IMR-90 (cell line): ENCODE measurements at regions not wholly inside any gene's neighbourhood (a gene's known extent, or its start where the extent isn't known, plus 50 kb on each side); places are given as distances from the start of the nearest gene placed in this dataset.
A peak's percentile ranks its signal among the peaks of the same experiment; 100 is the strongest.
"Not testable (repeated sequence)": the region's sequence is repeated elsewhere in the genome, so short reads cannot be mapped to it uniquely, and the experiment has no call there.

ENCODE experiments used
- ATAC-seq: fragments of 200-7000 bp; cut with Tn5 transposase; 2 replicates; pipeline ENCODE4 v1.9.1; 2020; ENCODE audit warnings: low read depth, mild to moderate bottlenecking, moderate library complexity
- BruUV-seq: library from RNA; stranded (reverse); fragments of 400-500 nt; replicated peaks from 2 replicates; lab custom pipeline; 2021; lab: Mats Ljungman, UMichigan
- CTCF ChIA-PET: fragments of 300-600 bp; formaldehyde crosslinking; extraction: SDS; loops from one replicate; lab custom pipeline; 2021; ENCODE audit warnings: antibody characterized with exemption; lab: Yijun Ruan, JAX
- POLR2A ChIA-PET: fragments of 300-600 bp; sonication (Branson Sonifier 250); formaldehyde crosslinking; loops from one replicate; lab custom pipeline; 2022; ENCODE audit warnings: antibody characterized with exemption; ENCODE audit not compliant: unreplicated experiment; lab: Charles Lee
- DNase-seq: peaks from one replicate; pipeline ENCODE4 v3.0.0; 2013
- H2AFZ ChIP-seq: replicated peaks from 2 replicates; pipeline ENCODE3; 2013; ENCODE audit warnings: low read length, mild to moderate bottlenecking; ENCODE audit not compliant: poor library complexity
- H2AK5ac ChIP-seq: 2 replicates; pipeline ENCODE4 v1.6.1; 2013; ENCODE audit warnings: low read depth, low read length, inconsistent platforms
- H2AK9ac ChIP-seq: replicated peaks from 2 replicates; pipeline ENCODE3; 2013; ENCODE audit warnings: mild to moderate bottlenecking, low read depth, low read length, moderate library complexity; ENCODE audit not compliant: poor library complexity
- H2BK120ac ChIP-seq: 2 replicates; pipeline ENCODE4 v1.6.1; 2013; ENCODE audit warnings: low read depth, low read length, inconsistent platforms
- H2BK15ac ChIP-seq: 3 replicates; pipeline ENCODE4 v1.6.1; 2013; ENCODE audit warnings: low read depth, low read length, inconsistent platforms
- H2BK20ac ChIP-seq: 2 replicates; pipeline ENCODE4 v1.6.1; 2013; ENCODE audit warnings: low read depth, mild to moderate bottlenecking, inconsistent platforms, low read length, moderate library complexity
- H2BK5ac ChIP-seq: 2 replicates; pipeline ENCODE4 v1.6.1; 2013; ENCODE audit warnings: mild to moderate bottlenecking, low read depth, low read length, inconsistent platforms; ENCODE audit not compliant: poor library complexity, severe bottlenecking
- H3K14ac ChIP-seq: replicated peaks from 2 replicates; pipeline ENCODE4 v1.6.1; 2013; ENCODE audit warnings: low read depth, low read length, inconsistent platforms
- H3K18ac ChIP-seq: 2 replicates; pipeline ENCODE4 v1.6.1; 2013; ENCODE audit warnings: low read depth, low read length, control low read depth
- H3K23ac ChIP-seq: 2 replicates; pipeline ENCODE4 v1.6.1; 2013; ENCODE audit warnings: low read depth, low read length, inconsistent platforms
- H3K27ac ChIP-seq: 2 replicates; pipeline ENCODE4 v1.5.1; 2013; ENCODE audit warnings: mild to moderate bottlenecking, control low read depth, low read length; ENCODE audit not compliant: insufficient read depth
- H3K27me3 ChIP-seq: 2 replicates; pipeline ENCODE4 v1.6.1; 2013; ENCODE audit warnings: low read length; ENCODE audit not compliant: control insufficient read depth, insufficient read depth
- H3K36me3 ChIP-seq: 2 replicates; pipeline ENCODE4 v1.6.1; 2013; ENCODE audit warnings: low read length, mixed read lengths; ENCODE audit not compliant: control insufficient read depth, insufficient read depth
- H3K4ac ChIP-seq: 2 replicates; pipeline ENCODE4 v1.6.1; 2013; ENCODE audit warnings: low read depth, low read length, inconsistent platforms
- H3K4me1 ChIP-seq: 2 replicates; pipeline ENCODE4 v1.6.1; 2013; ENCODE audit warnings: low read length, mixed read lengths; ENCODE audit not compliant: control insufficient read depth, insufficient read depth
- H3K4me2 ChIP-seq: 2 replicates; pipeline ENCODE4 v1.6.1; 2013; ENCODE audit warnings: low read depth, mild to moderate bottlenecking, control low read depth, low read length, moderate library complexity
- H3K4me3 ChIP-seq: 2 replicates; pipeline ENCODE4 v1.5.1; 2013; ENCODE audit warnings: low read depth, mild to moderate bottlenecking, control low read depth, low read length, moderate library complexity; ENCODE audit not compliant: insufficient read depth
- H3K56ac ChIP-seq: 2 replicates; pipeline ENCODE4 v1.6.1; 2013; ENCODE audit warnings: low read length, inconsistent platforms; ENCODE audit not compliant: insufficient read depth; ENCODE audit errors: extremely low read depth
- H3K79me1 ChIP-seq, 2 experiments: 2 replicates each; pipeline ENCODE4 v1.6.1; 2013; ENCODE audit warnings: low read length in 2 of 2, inconsistent platforms in 1 of 2, low read depth in 1 of 2
- H3K9ac ChIP-seq: 2 replicates; pipeline ENCODE4 v1.6.1; 2013; ENCODE audit warnings: low read depth, low read length, control low read depth
- H3K9me1 ChIP-seq: 2 replicates; pipeline ENCODE4 v1.6.1; 2013; ENCODE audit warnings: low read length, inconsistent platforms; ENCODE audit not compliant: insufficient read depth
- H3K9me3 ChIP-seq: 2 replicates; pipeline ENCODE4 v1.6.1; 2013; ENCODE audit warnings: low read length; ENCODE audit not compliant: control insufficient read depth, insufficient read depth
- H4K20me1 ChIP-seq: 2 replicates; pipeline ENCODE4 v1.6.1; 2013; ENCODE audit warnings: low read length, inconsistent platforms; ENCODE audit not compliant: insufficient read depth
- H4K5ac ChIP-seq: 2 replicates; pipeline ENCODE4 v1.6.1; 2013; ENCODE audit warnings: mild to moderate bottlenecking, low read depth, low read length, control low read depth
- H4K8ac ChIP-seq, 2 experiments: 2 replicates each; pipeline ENCODE4 v1.6.1; 2013; ENCODE audit warnings: low read depth in 2 of 2, low read length in 2 of 2, control low read depth in 1 of 2, inconsistent platforms in 1 of 2
- H4K91ac ChIP-seq: 2 replicates; pipeline ENCODE4 v1.6.1; 2013; ENCODE audit warnings: low read depth, low read length, inconsistent platforms; ENCODE audit not compliant: insufficient read depth
- MXI1 ChIP-seq: IDR thresholded peaks from 2 replicates; pipeline ENCODE4 v1.6.1; 2012; ENCODE audit warnings: low read depth, mild to moderate bottlenecking, low read length, moderate library complexity, borderline replicate concordance
- WGBS, 2 experiments: methylation state at CpG; one replicate each; pipeline versions ENCODE4 v1.1.5 to v1.1.7; 2013; ENCODE audit warnings: missing lambda C conversion rate in 2 of 2; ENCODE audit not compliant: insufficient read length in 1 of 2; ENCODE audit errors: extremely low coverage in 2 of 2; 5-methylcytosine and 5-hydroxymethylcytosine counted together
- dilution Hi-C: fragments of 300-500 bp; cut with HindIII; formaldehyde crosslinking; loops from one replicate; pipeline ENCODE4 v1.14.3; 2018; ENCODE audit warnings: low sequenced_read_pairs; ENCODE audit not compliant: unreplicated experiment
- in situ Hi-C: fragments of 300-500 bp; cut with MboI; formaldehyde crosslinking; loops from 3 replicates; pipeline ENCODE4 v1.14.3; 2019; ENCODE audit warnings: low sequenced_read_pairs, inconsistent platforms, mixed read lengths
- intact Hi-C: fragments of 100-400 bp; cut with micrococcal nuclease; formaldehyde crosslinking; loops from 2 replicates; pipeline ENCODE4 v1.10.0; 2022

- 0 out of 2 replicates have a peak overlapping the region, but pooled peaks have one; percentile 3 for H3K14ac ChIP-seq
- no peaks in the 10 kb centered on the region for H3K9me3 ChIP-seq
- peak overlapping the region; percentile 90 for H3K4me2 ChIP-seq
- no peak overlapping the region for H2AK5ac ChIP-seq
- peak overlapping the region in 1 of 2 experiments; percentile 23; a peak in 1 of 4 replicates for H4K8ac ChIP-seq
- H2BK5ac ChIP-seq = no peak overlapping the region
- no peaks in the 10 kb centered on the region for H3K79me1 ChIP-seq
- no peak overlapping the region for H3K23ac ChIP-seq
- H2BK15ac ChIP-seq = peak overlapping the region; percentile 18; the same call in 1 of the 3 replicates
- in situ Hi-C loops = no loop called here
- no peak overlapping the region for H4K91ac ChIP-seq
- H3K18ac ChIP-seq = 0 out of 2 replicates have a peak overlapping the region, but pooled peaks have one; percentile 75
- no peaks in the 10 kb centered on the region for H3K36me3 ChIP-seq
- no peaks in the 10 kb centered on the region for H3K27me3 ChIP-seq
- no peak overlapping the region for H3K4me3 ChIP-seq
- H3K4ac ChIP-seq = no peak overlapping the region
- TF ChIP-seq MXI1 = no peak
- no peaks in the 10 kb centered on the region for H4K20me1 ChIP-seq
- WGBS, 2 experiments = 40% methylated on average over 1 of the region's 4 CpGs; no CpG with 5 or more reads in 1 of the 2 experiments
- CTCF ChIA-PET = no interaction called here
- peak overlapping the region; percentile 36 for H2BK20ac ChIP-seq
- H2AK9ac ChIP-seq = no peak overlapping the region
- DNase-seq (no peak), ATAC-seq (peak; percentile 48; the same call in 1 of the 2 replicates)
- POLR2A ChIA-PET = no interaction called here
- intact Hi-C loops = no loop called here
- H2BK120ac ChIP-seq = peak overlapping the region; percentile 2; the same call in 1 of the 2 replicates
- peak overlapping the region; percentile 63; the same call in 1 of the 2 replicates for H3K9ac ChIP-seq
- peaks cover 3% of the 10 kb centered on the region for H3K4me1 ChIP-seq
- no peak overlapping the region for H3K56ac ChIP-seq
- H3K27ac ChIP-seq = no peak overlapping the region
- no TSS peak for BruUV-seq
- peak overlapping the region; percentile 91 for H4K5ac ChIP-seq
- H2AFZ ChIP-seq = peak overlapping the region; percentile 46
- no peaks in the 10 kb centered on the region for H3K9me1 ChIP-seq
- dilution Hi-C loops = no loop called here
These were observed 641.6 kb downstream of the NR2F1-AS1 start for GRCh38 chr5:92939428-92939827.

GRCh38 chr5:92937396-92937795, 643.6 kb downstream of the NR2F1-AS1 start:
- POLR2A ChIA-PET, CTCF ChIA-PET: not testable (repeated sequence)

More at GRCh38 chr5:92937396-92937795, 643.6 kb downstream of the NR2F1-AS1 start:
- H4K8ac ChIP-seq, intact Hi-C loops, H3K23ac ChIP-seq, H4K5ac ChIP-seq, H3K9me3 ChIP-seq, H4K91ac ChIP-seq, H2AFZ ChIP-seq, BruUV-seq, H3K14ac ChIP-seq, H2BK20ac ChIP-seq, ATAC-seq, H3K36me3 ChIP-seq, in situ Hi-C loops, H3K9ac ChIP-seq, DNase-seq, dilution Hi-C loops, H3K4me3 ChIP-seq, H2AK5ac ChIP-seq, H2BK120ac ChIP-seq, H3K56ac ChIP-seq, H3K4me1 ChIP-seq, H3K9me1 ChIP-seq, H3K4me2 ChIP-seq, H2AK9ac ChIP-seq, H3K79me1 ChIP-seq, H2BK15ac ChIP-seq, H3K4ac ChIP-seq, H3K27me3 ChIP-seq, H4K20me1 ChIP-seq, H2BK5ac ChIP-seq, H3K18ac ChIP-seq, H3K27ac ChIP-seq: not testable (repeated sequence)
- no CpG with 5 or more reads among the region's 2 CpGs for WGBS, 2 experiments
